T-helper 9 cell (primary cell): ENCODE measurements at regions not wholly inside any gene's neighbourhood (a gene's known extent, or its start where the extent isn't known, plus 50 kb on each side); places are given as distances from the start of the nearest gene placed in this dataset.

ENCODE experiments used
- DNase-seq: peaks from one replicate; pipeline ENCODE4 v3.0.0-alpha.2; 2020

- no peak for DNase-seq
These were observed 586.3 kb downstream of the PLCL1 start for GRCh38 chr2:198390670-198391069.

DNA sequence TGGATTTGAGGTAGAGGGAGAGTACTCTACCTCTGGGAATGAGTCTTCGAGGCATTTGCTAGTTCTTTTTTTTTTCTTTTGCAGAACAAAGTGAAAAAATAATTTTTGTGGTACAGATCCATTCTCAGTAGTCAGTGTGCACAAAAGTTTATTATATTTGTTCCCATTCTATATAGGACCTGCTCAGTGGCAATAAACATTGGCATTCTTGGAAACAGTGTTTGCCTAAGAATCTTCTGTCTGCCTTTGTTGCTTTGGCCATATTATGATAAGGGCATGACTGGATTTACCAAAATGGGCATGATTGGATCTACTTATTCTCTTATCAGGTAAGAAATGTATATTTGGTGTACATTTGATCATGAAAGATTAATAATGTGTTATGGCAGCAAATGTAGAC is 583.3 kb downstream of the PLCL1 start:
- DNase-seq: no peak

DNA sequence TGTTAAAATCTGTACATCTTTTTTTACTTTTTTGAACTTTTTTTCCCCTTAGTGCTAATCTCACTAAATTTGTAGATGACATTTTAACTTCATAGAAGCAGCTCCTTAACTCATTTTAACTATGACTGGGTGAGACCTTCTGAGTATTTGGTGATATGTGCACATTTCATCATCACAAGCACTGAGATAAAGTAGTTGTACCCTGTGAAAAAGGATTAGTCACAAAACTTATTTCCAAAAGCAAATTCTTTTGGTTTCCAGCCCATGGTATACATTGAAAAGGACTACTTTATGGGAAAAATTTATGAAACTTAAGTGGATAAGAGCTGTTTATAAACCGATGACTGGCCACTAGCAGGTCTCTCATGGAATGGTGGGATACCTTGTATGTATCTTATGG is 581.5 kb downstream of the PLCL1 start:
- DNase-seq: no peak

GRCh38 chr2:198385326-198385725 is 580.9 kb downstream of the PLCL1 start:
- no peak for DNase-seq

DNA sequence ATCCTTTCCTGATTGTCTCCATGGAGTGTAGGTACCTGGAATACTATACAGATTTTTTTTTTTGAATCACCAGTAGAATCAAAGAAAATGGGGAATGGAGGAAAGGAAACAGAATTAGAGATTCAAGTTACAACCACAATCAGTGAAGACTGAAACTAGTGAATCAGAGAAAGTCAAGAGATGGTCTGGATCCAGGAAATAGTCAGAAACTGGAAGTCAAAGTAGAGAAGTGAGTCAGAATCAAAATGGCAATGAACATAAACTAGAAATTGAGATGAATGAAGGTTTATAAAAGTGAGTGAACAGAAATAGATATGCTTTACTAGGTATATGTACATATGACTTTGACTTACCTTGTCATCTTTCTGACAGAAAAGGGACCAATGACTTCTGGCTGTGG is 579.0 kb downstream of the PLCL1 start:
- no peak for DNase-seq

- DNase-seq: no peak
These were observed 578.4 kb downstream of the PLCL1 start for GRCh38 chr2:198382811-198383210.

DNA sequence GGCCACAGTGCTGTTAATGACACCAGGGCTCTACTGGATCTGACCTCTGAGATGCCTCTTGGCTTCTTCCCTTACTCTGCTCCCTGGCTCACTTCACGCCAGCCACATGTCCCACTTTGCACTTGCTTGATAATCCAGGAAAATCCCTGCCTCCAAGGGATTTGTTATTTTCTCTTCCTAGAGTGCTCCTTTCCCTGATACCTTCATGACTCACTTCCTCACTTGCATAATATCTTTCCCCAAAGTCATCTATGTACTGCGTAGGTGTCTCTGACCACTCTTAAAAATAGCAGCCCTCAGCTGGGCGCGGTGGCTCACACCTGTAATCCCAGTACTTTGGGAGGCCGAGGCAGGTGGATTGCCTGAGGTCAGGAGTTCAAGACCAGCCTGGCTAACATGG is 572.3 kb downstream of the PLCL1 start:
- no peak for DNase-seq

DNA sequence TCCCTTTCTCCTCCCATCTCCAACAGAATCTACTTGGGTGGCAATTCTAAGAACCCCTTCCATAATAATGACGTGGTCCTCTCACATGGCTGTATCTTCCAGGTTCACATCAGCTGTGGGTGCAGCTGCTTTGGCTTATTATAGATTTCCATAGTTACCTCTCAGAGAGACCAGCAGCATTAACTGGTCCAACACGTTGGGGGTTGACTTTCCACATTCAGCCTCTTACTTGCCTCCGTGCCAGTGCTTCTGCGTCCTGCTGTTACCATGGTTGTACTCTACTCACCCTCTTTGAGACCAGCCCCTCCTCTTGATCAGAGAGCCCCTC is 570.7 kb downstream of the PLCL1 start:
- DNase-seq: no peak

GRCh38 chr2:198374375-198375082 is 570.1 kb downstream of the PLCL1 start:
- no peak for DNase-seq

DNA sequence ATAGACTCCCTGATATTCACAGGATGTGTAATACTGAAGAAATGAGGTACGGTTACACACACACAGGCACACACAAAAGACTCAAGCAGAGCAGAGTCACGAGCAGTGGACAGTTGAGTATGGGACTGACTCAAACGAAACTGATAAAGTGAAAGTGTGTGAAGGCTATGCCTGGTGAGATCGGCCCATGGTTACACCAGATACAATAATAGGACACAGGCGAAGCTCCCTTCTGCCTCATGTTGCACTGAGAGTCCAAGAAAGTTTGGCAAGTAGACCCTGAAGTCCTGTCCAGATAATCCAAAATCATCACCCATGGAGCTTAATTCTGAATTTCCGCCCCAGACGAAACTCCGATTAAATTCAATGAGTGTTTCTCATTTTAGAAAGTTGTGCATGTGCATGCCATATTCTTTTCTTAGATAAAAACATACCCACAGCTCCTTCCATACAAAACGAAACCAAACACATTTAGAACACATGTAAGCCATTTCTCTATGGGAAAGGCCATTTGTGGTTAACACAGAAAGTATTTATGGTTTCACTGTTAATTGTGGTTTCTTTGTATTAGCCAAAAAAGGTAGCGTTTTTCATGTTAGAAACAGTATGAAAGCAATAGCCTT is 567.6 kb downstream of the PLCL1 start:
- no peak for DNase-seq

GRCh38 chr2:198371329-198371728 is 566.9 kb downstream of the PLCL1 start:
- no peak for DNase-seq

DNA sequence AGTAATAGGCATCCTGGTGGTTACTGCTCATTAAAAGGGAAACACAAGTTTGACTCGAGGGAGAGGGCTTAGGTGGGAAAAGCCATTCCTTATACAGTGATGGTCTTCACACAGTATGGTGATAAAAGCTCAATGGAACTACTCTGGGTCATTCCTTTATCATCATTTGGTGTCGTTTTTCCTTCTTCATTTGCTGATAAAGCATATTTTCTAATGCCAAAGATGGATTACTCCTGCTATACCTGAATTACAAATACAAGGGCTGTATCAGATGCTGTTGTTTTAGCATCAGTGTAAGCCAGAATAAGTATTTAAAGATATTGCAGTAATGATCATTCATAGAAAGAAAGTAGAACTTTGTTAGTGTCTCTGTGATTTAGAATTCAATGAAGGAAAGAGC is 563.7 kb downstream of the PLCL1 start:
- no peak for DNase-seq

DNA sequence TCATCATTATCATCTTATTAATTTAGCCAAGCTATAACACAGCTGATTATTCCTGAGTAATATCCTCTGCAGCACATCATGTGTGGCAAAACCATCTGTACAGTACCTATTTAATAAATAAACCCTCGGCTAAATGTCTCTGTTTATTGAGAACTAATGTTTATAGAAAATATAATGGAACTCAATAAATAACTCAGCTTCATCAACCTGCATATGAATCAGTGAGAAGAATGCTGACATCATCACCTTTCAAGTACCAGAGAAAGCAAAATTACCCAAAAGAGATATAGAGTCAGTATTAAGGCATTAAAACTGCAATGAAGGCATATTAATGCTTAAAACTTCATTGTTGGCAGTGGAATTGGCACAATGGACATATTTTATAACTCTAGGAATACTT is 558.3 kb downstream of the PLCL1 start:
- no peak for DNase-seq

DNA sequence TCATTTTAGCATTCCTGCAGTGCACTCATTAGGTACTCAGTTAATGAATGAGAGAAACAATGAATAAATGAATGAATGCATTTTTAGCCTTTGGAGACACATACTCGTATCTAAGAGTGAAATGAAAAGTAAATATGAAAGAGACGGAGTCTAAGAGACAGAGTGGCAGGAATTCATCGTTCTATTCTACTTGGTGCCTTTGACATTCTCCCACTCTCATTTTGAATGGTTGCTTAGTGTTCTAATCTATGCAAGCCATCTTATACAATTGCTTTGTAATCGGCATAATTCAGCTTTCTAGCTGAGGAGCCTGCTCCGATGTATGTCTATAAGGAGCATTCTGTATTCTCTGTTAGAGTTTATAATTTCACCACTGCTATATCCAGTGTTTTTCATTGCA is 554.9 kb downstream of the PLCL1 start:
- no peak for DNase-seq

DNA sequence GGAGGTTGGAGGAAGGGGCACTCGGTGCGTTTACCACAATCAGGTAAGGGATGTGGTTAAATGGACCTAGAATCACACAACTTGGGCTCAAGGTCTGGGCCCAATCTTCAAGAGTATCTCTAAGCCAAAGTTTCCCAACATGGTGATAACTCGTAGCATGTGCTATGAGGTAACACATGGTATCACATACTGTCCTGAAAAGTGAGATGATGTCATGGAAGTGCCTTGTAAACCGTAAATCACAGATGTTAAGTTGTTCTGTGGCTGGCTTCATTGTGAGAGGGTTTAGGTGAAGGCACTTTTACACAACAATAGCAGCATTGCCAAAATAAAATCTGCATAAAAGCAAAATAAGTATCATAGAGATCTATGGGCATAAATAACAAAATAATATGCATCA is 551.8 kb downstream of the PLCL1 start:
- no peak for DNase-seq

GRCh38 chr2:198351647-198352046 is 547.3 kb downstream of the PLCL1 start:
- DNase-seq: no peak

GRCh38 chr2:198347946-198348345 is 543.6 kb downstream of the PLCL1 start:
- no peak for DNase-seq

DNA sequence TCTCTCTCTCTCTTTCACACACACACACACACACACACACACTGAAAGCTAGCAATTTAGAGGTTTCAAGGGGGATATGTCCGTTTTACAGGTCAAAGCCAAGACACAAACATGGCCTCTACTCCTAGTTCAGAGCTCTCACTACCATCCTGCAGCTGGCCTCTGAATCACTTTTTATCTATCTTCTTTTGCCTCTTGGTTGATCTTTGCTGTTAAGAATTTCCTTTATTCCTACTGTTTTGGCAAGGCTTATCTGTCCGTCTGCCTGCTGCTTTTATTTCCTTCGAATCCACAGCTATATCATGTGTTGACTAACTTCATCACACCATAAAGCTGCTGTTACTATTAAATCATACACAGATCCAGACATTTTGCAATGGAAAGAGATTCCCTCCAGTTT is 543.0 kb downstream of the PLCL1 start:
- DNase-seq: no peak

- no peak for DNase-seq
These were observed 539.1 kb downstream of the PLCL1 start for GRCh38 chr2:198343471-198343870.

- no peak for DNase-seq
These were observed 536.5 kb downstream of the PLCL1 start for GRCh38 chr2:198340846-198341245.

GRCh38 chr2:198339116-198339515 is 534.7 kb downstream of the PLCL1 start:
- no peak for DNase-seq

- no peak for DNase-seq
These were observed 533.0 kb downstream of the PLCL1 start for GRCh38 chr2:198337368-198337767.

GRCh38 chr2:198328454-198328853 is 524.1 kb downstream of the PLCL1 start:
- DNase-seq: no peak

GRCh38 chr2:198327526-198327925 is 523.1 kb downstream of the PLCL1 start:
- DNase-seq: no peak

DNA sequence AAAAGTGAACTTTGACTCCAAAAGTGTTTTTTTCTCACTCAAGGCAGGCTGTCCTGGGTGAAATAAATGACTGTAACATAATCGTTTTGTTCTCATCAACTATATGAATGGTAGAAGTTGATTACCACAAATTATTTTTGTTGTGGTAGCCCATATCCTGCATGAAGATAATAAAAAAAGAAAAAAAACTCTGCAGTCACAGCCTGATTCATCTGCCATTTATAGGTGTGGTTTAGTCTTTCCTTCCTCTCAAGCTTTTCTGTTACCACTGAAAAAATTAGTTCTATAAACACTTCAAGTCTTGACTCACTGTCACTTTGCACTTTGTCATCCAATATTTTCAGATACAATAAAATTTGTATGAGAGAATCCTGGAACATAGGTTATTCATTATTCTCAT is 522.0 kb downstream of the PLCL1 start:
- DNase-seq: no peak
